ENCODE measurements at regions not wholly inside any gene's neighbourhood (a gene's known extent, or its start where the extent isn't known, plus 50 kb on each side); places are given as distances from the start of the nearest gene placed in this dataset.

DNA sequence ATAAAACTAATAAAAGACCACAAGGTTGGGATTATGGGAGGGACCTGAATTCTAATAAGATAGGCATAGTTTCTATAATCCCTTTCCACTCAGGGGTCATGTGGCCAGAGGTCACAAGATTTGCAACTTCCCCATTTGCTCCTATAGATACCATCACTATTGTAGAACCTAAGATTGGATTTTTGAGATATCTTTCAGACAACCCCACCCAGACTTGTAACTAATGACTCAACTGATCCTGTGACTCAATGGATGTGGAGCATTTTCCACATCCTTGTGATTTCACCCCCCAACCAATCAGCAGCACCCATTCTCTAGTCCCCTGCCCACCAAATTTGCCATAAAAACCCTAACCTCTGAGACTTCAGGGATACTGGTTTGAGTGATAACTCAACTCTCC is 51.9 kb upstream of the PIK3AP1 start:
- peak; percentile 16 to 34 (median 30) for DNase-seq

GRCh38 chr10:96770987-96771386 is 50.7 kb upstream of the PIK3AP1 start:
- no peak for DNase-seq
